Vagina (tissue), 2 donors: ENCODE measurements at regions not wholly inside any gene's neighbourhood (a gene's known extent, or its start where the extent isn't known, plus 50 kb on each side); places are given as distances from the start of the nearest gene placed in this dataset.

Source experiments
- POLR2A ChIP-seq, 2 donors: fragments of 450-650 bp; IDR thresholded peaks; one replicate each; pipeline ENCODE4 v1.6.1; 2017; ENCODE audit warnings: antibody characterized with exemption in 2 of 2, mild to moderate bottlenecking in 2 of 2, moderate library complexity in 2 of 2
- POLR2AphosphoS5 ChIP-seq, 2 donors: sonication (generic); formaldehyde crosslinking; IDR thresholded peaks; one replicate each; pipeline ENCODE4 v1.9.0; 2017; ENCODE audit warnings: antibody characterized with exemption in 2 of 2, mild to moderate bottlenecking in 2 of 2, low read depth in 1 of 2; ENCODE audit not compliant: insufficient read depth in 1 of 2
- TF ChIP-seq, protein P1 (sequence below), 3 experiments: fragments of 450-650 bp in 2 of 3; fragments of 200-600 bp in 1 of 3; sonication (generic) in 1 of 3; IDR thresholded peaks; one replicate each; pipeline ENCODE4 v1.5.1; 2017 to 2019; ENCODE audit warnings: antibody characterized with exemption in 3 of 3, mild to moderate bottlenecking in 2 of 3, moderate library complexity in 2 of 3

DNA sequence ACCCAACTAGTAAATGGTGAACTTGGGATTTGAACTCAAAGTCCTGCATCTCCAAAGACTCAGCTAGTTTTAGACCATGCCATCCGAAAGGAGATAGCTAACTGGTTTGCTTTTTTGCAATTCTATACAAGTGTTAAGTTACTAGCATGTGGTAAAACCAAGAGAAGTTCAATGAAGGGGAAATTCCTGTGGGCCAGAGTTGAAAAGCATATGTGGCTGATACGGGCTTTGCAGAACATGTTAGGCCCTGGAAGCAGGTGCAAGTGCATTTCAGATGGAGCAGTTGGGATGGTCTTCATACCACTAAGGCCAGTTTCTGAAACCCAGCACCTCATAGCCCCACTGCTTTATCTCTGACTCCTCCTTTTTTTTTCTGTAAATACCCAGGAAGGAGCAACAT is 620.9 kb downstream of the PLPP3 start:
- TF ChIP-seq, protein P1, sequence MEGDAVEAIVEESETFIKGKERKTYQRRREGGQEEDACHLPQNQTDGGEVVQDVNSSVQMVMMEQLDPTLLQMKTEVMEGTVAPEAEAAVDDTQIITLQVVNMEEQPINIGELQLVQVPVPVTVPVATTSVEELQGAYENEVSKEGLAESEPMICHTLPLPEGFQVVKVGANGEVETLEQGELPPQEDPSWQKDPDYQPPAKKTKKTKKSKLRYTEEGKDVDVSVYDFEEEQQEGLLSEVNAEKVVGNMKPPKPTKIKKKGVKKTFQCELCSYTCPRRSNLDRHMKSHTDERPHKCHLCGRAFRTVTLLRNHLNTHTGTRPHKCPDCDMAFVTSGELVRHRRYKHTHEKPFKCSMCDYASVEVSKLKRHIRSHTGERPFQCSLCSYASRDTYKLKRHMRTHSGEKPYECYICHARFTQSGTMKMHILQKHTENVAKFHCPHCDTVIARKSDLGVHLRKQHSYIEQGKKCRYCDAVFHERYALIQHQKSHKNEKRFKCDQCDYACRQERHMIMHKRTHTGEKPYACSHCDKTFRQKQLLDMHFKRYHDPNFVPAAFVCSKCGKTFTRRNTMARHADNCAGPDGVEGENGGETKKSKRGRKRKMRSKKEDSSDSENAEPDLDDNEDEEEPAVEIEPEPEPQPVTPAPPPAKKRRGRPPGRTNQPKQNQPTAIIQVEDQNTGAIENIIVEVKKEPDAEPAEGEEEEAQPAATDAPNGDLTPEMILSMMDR (IDR thresholded peaks at IDR 0.05), result no peak
- TF ChIP-seq POLR2AphosphoS5 (IDR thresholded peaks at IDR 0.05; ENCODE audit: insufficient read depth in 1 of 2, low read depth in 1 of 2) (no peak), POLR2A (IDR thresholded peaks at IDR 0.05) (no peak)
